Adrenal gland (tissue), 9 donors: ENCODE measurements at regions not wholly inside any gene's neighbourhood (a gene's known extent, or its start where the extent isn't known, plus 50 kb on each side); places are given as distances from the start of the nearest gene placed in this dataset.

ENCODE experiments used
- DNase-seq, 7 donors: peaks; one replicate each; pipeline ENCODE4 v3.0.0-alpha.2; 2019 to 2020
- H3K27ac ChIP-seq, 5 donors: fragments of 200-600 bp; sonication (generic) in 4 of 5; 1 replicate in 3 of 5; 2 replicates in 2 of 5; pipeline versions ENCODE4 v1.5.1 to v1.8.0; 2016 to 2020; ENCODE audit warnings: mild to moderate bottlenecking in 1 of 5
- H3K27me3 ChIP-seq: fragments of 200-600 bp; 2 replicates; pipeline ENCODE4 v1.8.0; 2021
- H3K36me3 ChIP-seq, 2 donors: fragments of 200-600 bp; replicated peaks in 1 of 2; 1 replicate in 1 of 2; 2 replicates in 1 of 2; pipeline versions ENCODE4 v1.5.1 to v1.8.0; 2018 to 2022
- H3K4me1 ChIP-seq, 2 donors: fragments of 200-600 bp; replicated peaks in 1 of 2; 1 replicate in 1 of 2; 2 replicates in 1 of 2; pipeline versions ENCODE4 v1.5.1 to v1.8.0; 2018 to 2021
- H3K4me3 ChIP-seq, 4 donors: fragments of 200-600 bp; sonication (generic) in 3 of 4; one replicate each; pipeline ENCODE4 v1.5.1; 2016 to 2018
- H3K9me3 ChIP-seq, 3 donors: fragments of 200-600 bp; sonication (generic) in 1 of 3; replicated peaks in 1 of 3; 1 replicate in 2 of 3; 2 replicates in 1 of 3; pipeline versions ENCODE4 v1.5.1 to v1.8.0; 2016 to 2021
- CTCF ChIP-seq, 6 experiments: fragments of 450-650 bp in 4 of 6; fragments of 200-600 bp in 2 of 6; sonication (generic) in 1 of 6; IDR thresholded peaks; 1 replicate in 5 of 6; 2 replicates in 1 of 6; pipeline versions ENCODE4 v1.5.1 to v1.8.0; 2016 to 2021; ENCODE audit warnings: antibody characterized with exemption in 6 of 6, mild to moderate bottlenecking in 2 of 6, moderate library complexity in 1 of 6
- POLR2A ChIP-seq, 2 donors: fragments of 450-650 bp; IDR thresholded peaks; one replicate each; pipeline ENCODE4 v1.6.1; 2017; ENCODE audit warnings: antibody characterized with exemption in 2 of 2, mild to moderate bottlenecking in 2 of 2, moderate library complexity in 1 of 2
- WGBS, 4 donors: extraction: QIAGEN DNeasy Blood & Tissue Kit in 2 of 4; methylation state at CpG; one replicate each; pipeline versions ENCODE4 v1.1.5 to v1.1.7; 2013 to 2017; 5-methylcytosine and 5-hydroxymethylcytosine counted together
- intact Hi-C, 2 donors: fragments of 100-400 bp; cut with DNase I; formaldehyde crosslinking; loops; one replicate each; pipeline versions ENCODE4 v1.14.1 to v1.15.0; 2022 to 2023
- donor health status: healthy with polysubstance abuse.
- donor health status: Bipolar disorder and iron deficiency.
- donor health status: DM: yes; HTN: yes; CAD: no.
- donor health status: DM: no; HTN: no; CAD: no.
- donor health status: DM: no; HTN: no; CAD: no.

- no peak for DNase-seq
- Histone ChIP-seq H3K27ac (no peak overlapping the region), H3K36me3 (no peaks in the 10 kb centered on the region), H3K4me3 (no peak overlapping the region), H3K9me3 (peaks cover 0 to 5% (median 0%) of the 10 kb centered on the region in 3 donors), H3K27me3 (no peaks in the 10 kb centered on the region), H3K4me1 (peaks cover 0 to 6% of the 10 kb centered on the region in 2 donors)
- WGBS, 4 donors: 80 to 91% (median 83%) methylated on average over 3 of the region's 3 CpGs
- intact Hi-C loops: no loop called here
- TF ChIP-seq CTCF (IDR thresholded peaks at IDR 0.05) (no peak), POLR2A (IDR thresholded peaks at IDR 0.05) (no peak)
These were observed 94.9 kb upstream of the MTHFD1L start for GRCh38 chr6:150770637-150771036.

GRCh38 chr6:150773969-150774368, 91.5 kb upstream of the MTHFD1L start:
- intact Hi-C loops: no loop called here
- no peak for DNase-seq
- no peak overlapping the region for H3K27ac ChIP-seq
- H3K4me1 ChIP-seq: no peaks in the 10 kb centered on the region
- no peak for TF ChIP-seq POLR2A (IDR thresholded peaks at IDR 0.05)
- TF ChIP-seq CTCF (IDR thresholded peaks at IDR 0.05): no peak
- H3K27me3 ChIP-seq: no peaks in the 10 kb centered on the region
- no peak overlapping the region for H3K4me3 ChIP-seq
- H3K36me3 ChIP-seq: no peaks in the 10 kb centered on the region
- H3K9me3 ChIP-seq: peaks cover 0 to 5% (median 0%) of the 10 kb centered on the region in 3 donors
- whole genome bisulfite sequencing, 4 donors: 14 to 65% (median 48%) methylated on average over 1 of the region's 1 CpG

GRCh38 chr6:150775415-150776203, 89.9 kb upstream of the MTHFD1L start:
- H3K4me1 ChIP-seq: no peaks in the 10 kb centered on the region
- no peak overlapping the region for H3K4me3 ChIP-seq
- TF ChIP-seq CTCF (IDR thresholded peaks at IDR 0.05): no peak
- intact Hi-C loops: no loop called here
- peaks cover 0 to 5% (median 0%) of the 10 kb centered on the region in 3 donors for H3K9me3 ChIP-seq
- H3K36me3 ChIP-seq: no peaks in the 10 kb centered on the region
- DNase-seq: peak in 6 of 7 donors; percentile 9 to 73 (median 37)
- no peaks in the 10 kb centered on the region for H3K27me3 ChIP-seq
- no peak overlapping the region for H3K27ac ChIP-seq
- WGBS, 4 donors: 37 to 50% (median 42%) methylated on average over 9 of the region's 9 CpGs

- no peak overlapping the region for H3K4me3 ChIP-seq
- peaks cover 0 to 5% (median 0%) of the 10 kb centered on the region in 3 donors for H3K9me3 ChIP-seq
- H3K36me3 ChIP-seq: no peaks in the 10 kb centered on the region
- DNase-seq: no peak
- H3K27me3 ChIP-seq: no peaks in the 10 kb centered on the region
- 62 to 81% (median 79%) methylated on average over 6 to 9 of the region's 9 CpGs for WGBS, 4 donors
- no peak for TF ChIP-seq POLR2A (IDR thresholded peaks at IDR 0.05)
- no peak for TF ChIP-seq CTCF (IDR thresholded peaks at IDR 0.05)
- intact Hi-C loops: no loop called here
- no peak overlapping the region for H3K27ac ChIP-seq
- no peaks in the 10 kb centered on the region for H3K4me1 ChIP-seq
These were observed 87.8 kb upstream of the MTHFD1L start for GRCh38 chr6:150777736-150778135.
